ENCODE measurements at regions not wholly inside any gene's neighbourhood (a gene's known extent, or its start where the extent isn't known, plus 50 kb on each side); places are given as distances from the start of the nearest gene placed in this dataset.

GRCh38 chr4:18294021-18294420 is 272.5 kb upstream of the LCORL start:
- no peak for DNase-seq

GRCh38 chr4:18292411-18292810 is 270.9 kb upstream of the LCORL start:
- no peak for DNase-seq

- DNase-seq, result no peak
Measured at GRCh38 chr4:18291981-18292380, 270.4 kb upstream of the LCORL start.

- no peak for DNase-seq
Measured at GRCh38 chr4:18291256-18291655, 269.7 kb upstream of the LCORL start.

- DNase-seq, result no peak
Measured at GRCh38 chr4:18285357-18285756, 263.8 kb upstream of the LCORL start.

GRCh38 chr4:18278244-18278643 is 256.7 kb upstream of the LCORL start:
- DNase-seq, result no peak

GRCh38 chr4:18262832-18263231 is 241.3 kb upstream of the LCORL start:
- DNase-seq, result no peak

GRCh38 chr4:18252052-18252451 is 230.5 kb upstream of the LCORL start:
- DNase-seq, result no peak

GRCh38 chr4:18250564-18250963 is 229.0 kb upstream of the LCORL start:
- DNase-seq, result no peak

GRCh38 chr4:18248611-18249010 is 227.1 kb upstream of the LCORL start:
- no peak for DNase-seq

GRCh38 chr4:18247189-18247588 is 225.6 kb upstream of the LCORL start:
- DNase-seq, result no peak

- no peak for DNase-seq
Measured at GRCh38 chr4:18242919-18243693, 221.6 kb upstream of the LCORL start.

- no peak for DNase-seq
Measured at GRCh38 chr4:18241727-18242126, 220.2 kb upstream of the LCORL start.

GRCh38 chr4:18234108-18234507 is 212.6 kb upstream of the LCORL start:
- DNase-seq, result no peak

- no peak for DNase-seq
Measured at GRCh38 chr4:18231726-18232125, 210.2 kb upstream of the LCORL start.

GRCh38 chr4:18227880-18228279 is 206.3 kb upstream of the LCORL start:
- DNase-seq, result no peak

- DNase-seq, result no peak
Measured at GRCh38 chr4:18214411-18215055, 193.0 kb upstream of the LCORL start.

GRCh38 chr4:18213576-18214198 is 192.1 kb upstream of the LCORL start:
- DNase-seq, result no peak

- no peak for DNase-seq
Measured at GRCh38 chr4:18209448-18209847, 187.9 kb upstream of the LCORL start.

GRCh38 chr4:18203966-18204365 is 182.4 kb upstream of the LCORL start:
- DNase-seq, result no peak

GRCh38 chr4:18202486-18202885 is 180.9 kb upstream of the LCORL start:
- DNase-seq, result no peak

- no peak for DNase-seq
Measured at GRCh38 chr4:18201885-18202284, 180.3 kb upstream of the LCORL start.

- no peak for DNase-seq
Measured at GRCh38 chr4:18198653-18199052, 177.1 kb upstream of the LCORL start.

- DNase-seq, result no peak
Measured at GRCh38 chr4:18197467-18197866, 175.9 kb upstream of the LCORL start.

All from activated CD4-positive, alpha-beta T cell treated with anti-CD3 and anti-CD28 coated beads for 1 hour (primary cell).